ENCODE measurements at regions not wholly inside any gene's neighbourhood (a gene's known extent, or its start where the extent isn't known, plus 50 kb on each side); places are given as distances from the start of the nearest gene placed in this dataset.
A peak's percentile ranks its signal among the peaks of the same experiment; 100 is the strongest.
"Not testable (repeated sequence)": the region's sequence is repeated elsewhere in the genome, so short reads cannot be mapped to it uniquely, and the experiment has no call there.

GRCh38 chr4:114236171-114236769 is 256.8 kb upstream of the ARSJ start:
- DNase-seq (ENCODE audit: low spot score) (no peak), FAIRE-seq (no peak)

- DNase-seq (ENCODE audit: low spot score): no peak
- no peak for FAIRE-seq
Observed at GRCh38 chr4:114237997-114238396, 258.6 kb upstream of the ARSJ start.

- DNase-seq (ENCODE audit: low spot score) (no peak), FAIRE-seq (no peak)
Observed at GRCh38 chr4:114249561-114249960, 270.1 kb upstream of the ARSJ start.

GRCh38 chr4:114249976-114250375 is 270.5 kb upstream of the ARSJ start:
- DNase-seq (ENCODE audit: low spot score): peak; percentile 3
- FAIRE-seq: no peak

- FAIRE-seq: no peak
- DNase-seq (ENCODE audit: low spot score): peak; percentile 2
Observed at GRCh38 chr4:114250439-114250891, 271.0 kb upstream of the ARSJ start.

- DNase-seq (ENCODE audit: low spot score) (no peak), FAIRE-seq (no peak)
Observed at GRCh38 chr4:114251020-114251419, 271.6 kb upstream of the ARSJ start.

- no peak for FAIRE-seq
Observed at GRCh38 chr4:114252499-114252898, 273.1 kb upstream of the ARSJ start.

GRCh38 chr4:114257501-114257900 is 278.1 kb upstream of the ARSJ start:
- FAIRE-seq (no peak), DNase-seq (ENCODE audit: low spot score) (no peak)

More at GRCh38 chr4:114252499-114252898, 273.1 kb upstream of the ARSJ start:
- DNase-seq (ENCODE audit: low spot score): no peak

GRCh38 chr4:114262421-114262820 is 283.0 kb upstream of the ARSJ start:
- FAIRE-seq; DNase-seq (ENCODE audit: low spot score): not testable (repeated sequence)

GRCh38 chr4:114263233-114263632 is 283.8 kb upstream of the ARSJ start:
- peak; percentile 25 for DNase-seq (ENCODE audit: low spot score)
- FAIRE-seq: no peak

- FAIRE-seq (no peak), DNase-seq (ENCODE audit: low spot score) (peak; percentile 2)
Observed at GRCh38 chr4:114264452-114264851, 285.0 kb upstream of the ARSJ start.

- DNase-seq (ENCODE audit: low spot score) (peak; percentile 3), FAIRE-seq (peak; percentile 52)
Observed at GRCh38 chr4:114264877-114265291, 285.4 kb upstream of the ARSJ start.

- FAIRE-seq: no peak
- no peak for DNase-seq (ENCODE audit: low spot score)
Observed at GRCh38 chr4:114265342-114265741, 285.9 kb upstream of the ARSJ start.

- DNase-seq (ENCODE audit: low spot score) (no peak), FAIRE-seq (no peak)
Observed at GRCh38 chr4:114267976-114268375, 288.5 kb upstream of the ARSJ start.

GRCh38 chr4:114271031-114271430 is 291.6 kb upstream of the ARSJ start:
- FAIRE-seq (no peak), DNase-seq (ENCODE audit: low spot score) (no peak)

- peak; percentile 77 for DNase-seq (ENCODE audit: low spot score)
Observed at GRCh38 chr4:114272226-114272625, 292.8 kb upstream of the ARSJ start.

GRCh38 chr4:114273238-114273637 is 293.8 kb upstream of the ARSJ start:
- DNase-seq (ENCODE audit: low spot score): no peak
- no peak for FAIRE-seq

More at GRCh38 chr4:114272226-114272625, 292.8 kb upstream of the ARSJ start:
- peak; percentile 93 for FAIRE-seq

- no peak for FAIRE-seq
- DNase-seq (ENCODE audit: low spot score): no peak
Observed at GRCh38 chr4:114277690-114278089, 298.2 kb upstream of the ARSJ start.

GRCh38 chr4:114279066-114279465 is 299.6 kb upstream of the ARSJ start:
- FAIRE-seq (no peak), DNase-seq (ENCODE audit: low spot score) (no peak)

GRCh38 chr4:114279711-114280110 is 300.3 kb upstream of the ARSJ start:
- DNase-seq (ENCODE audit: low spot score) (no peak), FAIRE-seq (no peak)

GRCh38 chr4:114280645-114281044 is 301.2 kb upstream of the ARSJ start:
- no peak for FAIRE-seq

GRCh38 chr4:114281164-114281960 is 301.9 kb upstream of the ARSJ start:
- DNase-seq (ENCODE audit: low spot score) (peak; percentile 16), FAIRE-seq (no peak)

More at GRCh38 chr4:114280645-114281044, 301.2 kb upstream of the ARSJ start:
- no peak for DNase-seq (ENCODE audit: low spot score)

GRCh38 chr4:114282937-114283336 is 303.5 kb upstream of the ARSJ start:
- FAIRE-seq (no peak), DNase-seq (ENCODE audit: low spot score) (no peak)

Data from RCC 7860 (cell line).